ENCODE measurements at regions not wholly inside any gene's neighbourhood (a gene's known extent, or its start where the extent isn't known, plus 50 kb on each side); places are given as distances from the start of the nearest gene placed in this dataset.

DNA sequence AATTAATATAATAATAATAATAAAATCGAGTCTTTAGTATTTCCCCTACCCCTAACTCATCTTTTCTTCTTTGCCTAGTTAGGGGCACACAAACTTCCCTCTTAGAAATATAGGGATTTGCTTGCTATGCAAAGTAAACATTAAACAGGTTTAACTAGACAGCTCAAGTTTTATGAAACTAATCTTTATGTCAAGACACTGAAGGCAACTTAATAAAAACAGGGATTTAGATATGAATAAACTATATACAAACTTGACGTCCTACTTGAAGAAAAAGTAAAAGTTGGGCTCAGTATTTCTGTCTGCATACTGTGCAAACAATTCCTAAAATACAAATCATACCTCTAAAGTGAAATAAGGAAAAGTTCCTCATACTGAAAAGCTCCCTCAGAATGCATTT is 52.1 kb upstream of the CAV2 start:
- no peak for DNase-seq (ENCODE audit: low read depth)

DNA sequence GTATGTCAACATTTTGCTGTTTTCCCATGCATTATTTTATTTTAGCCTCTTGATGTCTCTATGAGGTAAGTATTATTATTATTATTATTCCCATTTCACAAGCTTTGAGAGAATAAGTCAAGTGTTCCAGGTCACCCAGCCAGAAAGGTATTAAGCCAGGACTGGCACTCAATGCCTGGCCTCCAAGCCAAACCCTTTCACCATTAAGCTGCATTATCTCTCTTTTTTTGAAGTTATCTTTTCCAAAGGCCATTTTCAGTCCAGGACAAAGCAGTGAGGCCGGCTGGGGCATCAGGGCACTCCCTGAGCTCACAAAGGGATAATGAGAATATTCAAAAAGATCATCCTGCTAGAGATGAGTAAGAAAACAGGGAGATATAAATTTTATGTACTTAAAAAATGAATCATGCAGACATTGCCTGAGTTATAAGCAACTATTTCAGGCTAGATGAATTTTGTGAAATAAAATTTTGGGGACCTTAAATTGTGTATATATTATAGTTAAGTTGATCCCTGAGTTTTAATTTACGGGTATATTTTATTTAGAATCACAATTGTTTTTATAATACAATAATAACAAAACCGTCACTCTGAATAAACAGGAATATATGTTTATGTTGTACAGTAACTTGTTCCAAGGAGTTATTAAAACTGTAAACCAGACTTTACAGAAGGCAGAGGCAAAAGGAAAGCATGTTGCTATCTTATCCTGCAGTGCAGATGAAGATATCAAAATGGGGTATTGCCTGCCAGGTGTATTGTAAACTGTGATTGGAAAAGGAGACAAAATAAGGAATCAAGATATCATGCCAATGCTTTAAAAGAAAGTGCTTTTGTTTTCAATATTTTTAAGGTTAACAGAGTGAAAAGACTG is 51.3 kb upstream of the CAV2 start:
- no peak for DNase-seq (ENCODE audit: low read depth)

GRCh38 chr7:116449441-116449840 is 50.1 kb upstream of the CAV2 start:
- no peak for DNase-seq (ENCODE audit: low read depth)

Data from activated T-helper 9 cell treated with anti-CD3 and anti-CD28 coated beads, Interleukin-2, amount 50 U/mL, for 16 hours (primary cell).